ENCODE measurements at regions not wholly inside any gene's neighbourhood (a gene's known extent, or its start where the extent isn't known, plus 50 kb on each side); places are given as distances from the start of the nearest gene placed in this dataset.

DNA sequence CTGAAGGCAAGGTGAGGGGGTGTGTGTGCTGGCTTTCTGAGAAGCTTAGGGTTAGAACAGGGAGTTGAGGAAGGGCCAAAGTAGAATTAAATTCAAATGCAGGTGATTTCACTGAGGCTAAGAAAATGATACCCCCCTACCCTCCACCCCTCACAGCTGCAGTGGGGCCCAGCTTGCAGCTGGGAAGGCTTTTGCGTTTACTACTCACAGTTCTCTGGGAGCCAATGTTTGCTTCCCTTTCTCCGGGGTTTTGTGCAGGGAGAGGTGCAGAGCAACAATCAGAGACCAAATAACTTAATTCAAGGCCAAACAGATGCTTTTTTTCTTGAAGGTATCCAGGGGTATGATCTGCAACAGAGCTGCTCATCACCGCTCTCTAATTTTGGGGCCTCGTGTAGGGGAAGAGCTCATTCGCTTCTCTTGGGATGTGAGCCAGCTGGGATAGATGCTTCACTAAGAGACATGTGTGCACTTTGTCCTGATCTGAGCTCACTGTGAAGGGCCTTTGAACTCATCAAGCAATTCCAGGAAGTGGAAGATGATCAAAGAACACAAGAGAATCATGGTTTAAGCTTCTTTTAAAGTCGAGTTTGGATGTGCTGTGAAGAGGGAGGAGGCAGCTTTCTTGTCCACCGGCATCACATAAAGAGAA is 122.7 kb upstream of the C1GALT1C1 start:
- H3K9me3 Mint-ChIP-seq: no peaks in the 10 kb centered on the region
- Histone ChIP-seq H3K27me3 (ENCODE audit: control insufficient read depth in 2 of 2, insufficient read depth in 2 of 2, low read length in 2 of 2) (no peaks in the 10 kb centered on the region), H3K9ac (ENCODE audit: insufficient read depth, low read length, poor library complexity, severe bottlenecking) (no peak overlapping the region), H2AFZ (ENCODE audit: insufficient read depth, low read depth, low read length, poor library complexity, severe bottlenecking) (no peak overlapping the region), H3K9me3 (replicated peaks in 1 of 2; ENCODE audit: control insufficient read depth in 1 of 2, insufficient read depth in 1 of 2, low read length in 2 of 2) (no peaks in the 10 kb centered on the region), H3K4me1 (ENCODE audit: control insufficient read depth in 1 of 2, insufficient read depth in 2 of 2, low read length in 2 of 2) (peaks cover 0 to 9% of the 10 kb centered on the region in 2 donors), H4K20me1 (ENCODE audit: insufficient read depth, low read length) (no peaks in the 10 kb centered on the region), H3K27ac (ENCODE audit: low read depth in 1 of 2, low read length in 2 of 2) (no peak overlapping the region), H3K36me3 (replicated peaks in 1 of 2; ENCODE audit: control insufficient read depth in 1 of 2, insufficient read depth in 2 of 2, low read length in 2 of 2) (no peaks in the 10 kb centered on the region), H3K4me2 (replicated peaks; ENCODE audit: extremely low read depth, low read length, poor library complexity, severe bottlenecking) (no peak overlapping the region), H3K79me2 (ENCODE audit: insufficient read depth, low read length) (no peaks in the 10 kb centered on the region), H3K4me3 (replicated peaks in 1 of 3; ENCODE audit: low read depth in 2 of 3, low read length in 3 of 3) (no peak overlapping the region)
- WGBS (ENCODE audit: insufficient coverage): 100% methylated on average over 2 of the region's 7 CpGs
- TF ChIP-seq, protein P1, sequence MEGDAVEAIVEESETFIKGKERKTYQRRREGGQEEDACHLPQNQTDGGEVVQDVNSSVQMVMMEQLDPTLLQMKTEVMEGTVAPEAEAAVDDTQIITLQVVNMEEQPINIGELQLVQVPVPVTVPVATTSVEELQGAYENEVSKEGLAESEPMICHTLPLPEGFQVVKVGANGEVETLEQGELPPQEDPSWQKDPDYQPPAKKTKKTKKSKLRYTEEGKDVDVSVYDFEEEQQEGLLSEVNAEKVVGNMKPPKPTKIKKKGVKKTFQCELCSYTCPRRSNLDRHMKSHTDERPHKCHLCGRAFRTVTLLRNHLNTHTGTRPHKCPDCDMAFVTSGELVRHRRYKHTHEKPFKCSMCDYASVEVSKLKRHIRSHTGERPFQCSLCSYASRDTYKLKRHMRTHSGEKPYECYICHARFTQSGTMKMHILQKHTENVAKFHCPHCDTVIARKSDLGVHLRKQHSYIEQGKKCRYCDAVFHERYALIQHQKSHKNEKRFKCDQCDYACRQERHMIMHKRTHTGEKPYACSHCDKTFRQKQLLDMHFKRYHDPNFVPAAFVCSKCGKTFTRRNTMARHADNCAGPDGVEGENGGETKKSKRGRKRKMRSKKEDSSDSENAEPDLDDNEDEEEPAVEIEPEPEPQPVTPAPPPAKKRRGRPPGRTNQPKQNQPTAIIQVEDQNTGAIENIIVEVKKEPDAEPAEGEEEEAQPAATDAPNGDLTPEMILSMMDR (IDR thresholded peaks at IDR 0.05): no peak
- peaks cover 14% of the 10 kb centered on the region for H3K4me1 Mint-ChIP-seq
- no peak for DNase-seq
- no peak overlapping the region for H3K27ac Mint-ChIP-seq
- no peak overlapping the region for H3K4me3 Mint-ChIP-seq
- no peaks in the 10 kb centered on the region for H3K36me3 Mint-ChIP-seq
- intact Hi-C loops (cut with micrococcal nuclease): no loop called here
- peaks cover 0 to 3% (median 0%) of the 10 kb centered on the region in 3 donors for H3K27me3 Mint-ChIP-seq (ENCODE audit: low read depth in 3 of 3)

DNA sequence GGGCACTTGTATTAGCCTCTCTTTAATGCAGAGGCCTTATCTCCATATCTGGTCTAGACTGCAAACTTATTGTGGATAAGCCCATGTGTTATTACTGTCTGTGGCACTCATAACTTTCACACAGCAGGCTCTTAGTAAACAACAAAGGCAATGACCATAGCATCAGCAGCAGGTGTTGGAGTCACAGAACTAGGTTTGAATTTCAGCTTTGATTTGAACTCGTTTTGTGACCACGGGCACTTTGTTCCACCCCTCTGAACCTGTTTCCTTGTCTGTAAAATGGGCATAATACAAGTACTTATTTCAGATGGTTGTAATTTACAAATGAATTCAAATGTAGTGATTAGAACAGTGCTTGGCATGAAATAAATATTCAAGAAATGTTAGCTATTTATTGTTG is 121.8 kb upstream of the C1GALT1C1 start:
- TF ChIP-seq, protein P1 (IDR thresholded peaks at IDR 0.05): no peak
- H3K9me3 ChIP-seq (replicated peaks in 1 of 2; ENCODE audit: control insufficient read depth in 1 of 2, insufficient read depth in 1 of 2, low read length in 2 of 2): no peaks in the 10 kb centered on the region
- peaks cover 0 to 3% (median 0%) of the 10 kb centered on the region in 3 donors for H3K27me3 Mint-ChIP-seq (ENCODE audit: low read depth in 3 of 3)
- H3K27ac ChIP-seq (ENCODE audit: low read depth in 1 of 2, low read length in 2 of 2): no peak overlapping the region
- H3K4me1 ChIP-seq (ENCODE audit: control insufficient read depth in 1 of 2, insufficient read depth in 2 of 2, low read length in 2 of 2): peaks cover 0 to 9% of the 10 kb centered on the region in 2 donors
- H3K36me3 Mint-ChIP-seq: no peaks in the 10 kb centered on the region
- no peaks in the 10 kb centered on the region for H3K79me2 ChIP-seq (ENCODE audit: insufficient read depth, low read length)
- no peaks in the 10 kb centered on the region for H3K27me3 ChIP-seq (ENCODE audit: control insufficient read depth in 2 of 2, insufficient read depth in 2 of 2, low read length in 2 of 2)
- H3K9me3 Mint-ChIP-seq: no peaks in the 10 kb centered on the region
- no peak overlapping the region for H3K27ac Mint-ChIP-seq
- H2AFZ ChIP-seq (ENCODE audit: insufficient read depth, low read depth, low read length, poor library complexity, severe bottlenecking): no peak overlapping the region
- H3K9ac ChIP-seq (ENCODE audit: insufficient read depth, low read length, poor library complexity, severe bottlenecking): no peak overlapping the region
- intact Hi-C loops (cut with micrococcal nuclease): no loop called here
- no peak overlapping the region for H3K4me3 Mint-ChIP-seq
- H3K4me2 ChIP-seq (replicated peaks; ENCODE audit: extremely low read depth, low read length, poor library complexity, severe bottlenecking): no peak overlapping the region
- H4K20me1 ChIP-seq (ENCODE audit: insufficient read depth, low read length): no peaks in the 10 kb centered on the region
- DNase-seq: no peak
- H3K4me3 ChIP-seq (replicated peaks in 1 of 3; ENCODE audit: low read depth in 2 of 3, low read length in 3 of 3): no peak overlapping the region
- WGBS (ENCODE audit: insufficient coverage): no CpG with 5 or more reads among the region's 2 CpGs
- peaks cover 14% of the 10 kb centered on the region for H3K4me1 Mint-ChIP-seq
- H3K36me3 ChIP-seq (replicated peaks in 1 of 2; ENCODE audit: control insufficient read depth in 1 of 2, insufficient read depth in 2 of 2, low read length in 2 of 2): no peaks in the 10 kb centered on the region

All from CD14-positive monocyte (primary cell).